Mesothelial cell of epicardium (in vitro differentiated cells): ENCODE measurements at regions not wholly inside any gene's neighbourhood (a gene's known extent, or its start where the extent isn't known, plus 50 kb on each side); places are given as distances from the start of the nearest gene placed in this dataset.

Experiments used
- DNase-seq, 2 experiments: peaks; one replicate each; pipeline ENCODE4 v3.0.0; 2021; ENCODE audit warnings: low spot score in 2 of 2; ENCODE audit not compliant: unreplicated experiment in 2 of 2
- H3K27ac Mint-ChIP-seq: 2 replicates; pipeline ENCODE4 v1.8.0; 2021; ENCODE audit warnings: mixed read lengths
- H3K27me3 Mint-ChIP-seq: 2 replicates; pipeline ENCODE4 v1.8.0; 2021; ENCODE audit warnings: low read depth, mixed read lengths
- H3K36me3 Mint-ChIP-seq: 2 replicates; pipeline ENCODE4 v1.8.0; 2021; ENCODE audit warnings: mixed read lengths
- H3K4me1 Mint-ChIP-seq: 2 replicates; pipeline ENCODE4 v1.8.0; 2021; ENCODE audit warnings: mixed read lengths
- H3K4me3 Mint-ChIP-seq: 2 replicates; pipeline ENCODE4 v1.8.0; 2021; ENCODE audit warnings: mild to moderate bottlenecking, moderate library complexity, mixed read lengths
- H3K9me3 Mint-ChIP-seq: 2 replicates; pipeline ENCODE4 v1.8.0; 2021; ENCODE audit warnings: mixed read lengths
- CTCF ChIP-seq: fragments of 200-600 bp; sonication (generic); IDR thresholded peaks from one replicate; pipeline ENCODE4 v1.5.0; 2021; ENCODE audit warnings: antibody characterized with exemption; ENCODE audit not compliant: unreplicated experiment

- no peaks in the 10 kb centered on the region for H3K36me3 Mint-ChIP-seq
- peaks cover 59% of the 10 kb centered on the region for H3K4me1 Mint-ChIP-seq
- TF ChIP-seq CTCF = no peak
- H3K27me3 Mint-ChIP-seq = no peaks in the 10 kb centered on the region
- no peaks in the 10 kb centered on the region for H3K9me3 Mint-ChIP-seq
- H3K4me3 Mint-ChIP-seq = no peak overlapping the region
- no peak overlapping the region for H3K27ac Mint-ChIP-seq
- no peak for DNase-seq
Observed at GRCh38 chr3:194279101-194279500, 72.0 kb downstream of the CPN2 start.

- H3K4me3 Mint-ChIP-seq = no peak overlapping the region
- DNase-seq = no peak
- H3K9me3 Mint-ChIP-seq = no peaks in the 10 kb centered on the region
- H3K4me1 Mint-ChIP-seq = peaks cover 52% of the 10 kb centered on the region
- no peaks in the 10 kb centered on the region for H3K36me3 Mint-ChIP-seq
- no peak for TF ChIP-seq CTCF
- H3K27ac Mint-ChIP-seq = no peak overlapping the region
- H3K27me3 Mint-ChIP-seq = no peaks in the 10 kb centered on the region
Observed at GRCh38 chr3:194279701-194280360, 71.3 kb downstream of the CPN2 start.

GRCh38 chr3:194280777-194281176, 70.4 kb downstream of the CPN2 start:
- TF ChIP-seq CTCF = no peak
- Mint-ChIP-seq H3K4me3 (no peak overlapping the region), H3K4me1 (peaks cover 45% of the 10 kb centered on the region), H3K9me3 (no peaks in the 10 kb centered on the region), H3K27me3 (no peaks in the 10 kb centered on the region), H3K36me3 (no peaks in the 10 kb centered on the region), H3K27ac (no peak overlapping the region)
- no peak for DNase-seq

- DNase-seq = no peak
- H3K9me3 Mint-ChIP-seq = no peaks in the 10 kb centered on the region
- H3K4me1 Mint-ChIP-seq = peaks cover 39% of the 10 kb centered on the region
- TF ChIP-seq CTCF = no peak
- no peaks in the 10 kb centered on the region for H3K27me3 Mint-ChIP-seq
- no peak overlapping the region for H3K4me3 Mint-ChIP-seq
- H3K27ac Mint-ChIP-seq = no peak overlapping the region
- H3K36me3 Mint-ChIP-seq = no peaks in the 10 kb centered on the region
Observed at GRCh38 chr3:194281306-194281705, 69.8 kb downstream of the CPN2 start.

GRCh38 chr3:194281766-194282165, 69.4 kb downstream of the CPN2 start:
- Mint-ChIP-seq H3K4me3 (no peak overlapping the region), H3K9me3 (no peaks in the 10 kb centered on the region)
- no peak for DNase-seq

More at GRCh38 chr3:194281766-194282165, 69.4 kb downstream of the CPN2 start:
- no peak for TF ChIP-seq CTCF
- Mint-ChIP-seq H3K4me1 (peaks cover 36% of the 10 kb centered on the region), H3K36me3 (no peaks in the 10 kb centered on the region), H3K27ac (no peak overlapping the region), H3K27me3 (no peaks in the 10 kb centered on the region)
